GM18502 (cell line): ENCODE measurements at regions not wholly inside any gene's neighbourhood (a gene's known extent, or its start where the extent isn't known, plus 50 kb on each side); places are given as distances from the start of the nearest gene placed in this dataset.

Source experiments
- ATAC-seq: cut with Tn5 transposase; IDR thresholded peaks from one replicate; pipeline ENCODE4 v1.9.1; 2021; ENCODE audit warnings: mild to moderate bottlenecking; ENCODE audit not compliant: unreplicated experiment, poor library complexity

- ATAC-seq, result no peak
Observed at GRCh38 chr13:81800433-81800832, 1459.5 kb upstream of the SPRY2 start.

DNA sequence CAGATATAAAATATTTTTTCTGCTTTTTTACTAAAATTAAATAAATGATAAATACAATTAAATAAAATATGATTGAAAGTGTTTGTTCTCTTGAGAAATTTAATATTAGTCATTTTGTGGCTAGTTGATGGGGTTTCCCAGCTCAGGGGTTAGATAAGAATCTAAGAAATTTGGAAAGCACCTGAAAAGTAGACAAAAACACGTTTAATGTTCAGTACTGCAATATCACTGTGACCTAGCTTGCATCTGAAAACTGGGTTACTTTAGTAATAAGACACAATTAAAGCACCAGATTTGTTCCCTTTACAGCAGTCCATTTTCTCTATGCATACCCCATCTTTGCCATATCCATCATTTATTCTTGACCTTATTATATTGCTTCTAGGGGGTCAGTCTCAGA lies 1454.8 kb upstream of the SPRY2 start:
- ATAC-seq, result no peak

DNA sequence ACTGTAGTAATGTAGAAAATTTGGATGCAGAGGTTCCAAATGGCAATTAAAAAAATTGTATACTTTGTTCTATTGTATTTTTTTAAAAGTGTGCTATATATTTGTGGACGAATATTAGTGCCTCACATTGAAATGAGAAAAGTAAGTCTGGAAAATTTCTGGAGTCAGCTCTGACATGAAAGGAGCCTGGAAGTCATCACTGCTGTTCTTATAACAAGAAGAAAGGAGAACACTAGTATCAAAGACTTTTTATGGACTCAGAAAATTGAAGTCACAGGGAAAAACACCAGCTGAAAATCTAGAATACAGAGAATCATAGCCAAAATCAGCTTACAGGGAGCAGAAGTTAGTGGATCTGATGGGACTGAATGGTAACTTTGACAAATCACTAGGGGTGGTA lies 1450.7 kb upstream of the SPRY2 start:
- ATAC-seq, result no peak

GRCh38 chr13:81781471-81781870 lies 1440.5 kb upstream of the SPRY2 start:
- no peak for ATAC-seq

GRCh38 chr13:81779876-81780275 lies 1439.0 kb upstream of the SPRY2 start:
- no peak for ATAC-seq

GRCh38 chr13:81778350-81778749 lies 1437.4 kb upstream of the SPRY2 start:
- no peak for ATAC-seq

- no peak for ATAC-seq
Observed at GRCh38 chr13:81773263-81773662, 1432.3 kb upstream of the SPRY2 start.

DNA sequence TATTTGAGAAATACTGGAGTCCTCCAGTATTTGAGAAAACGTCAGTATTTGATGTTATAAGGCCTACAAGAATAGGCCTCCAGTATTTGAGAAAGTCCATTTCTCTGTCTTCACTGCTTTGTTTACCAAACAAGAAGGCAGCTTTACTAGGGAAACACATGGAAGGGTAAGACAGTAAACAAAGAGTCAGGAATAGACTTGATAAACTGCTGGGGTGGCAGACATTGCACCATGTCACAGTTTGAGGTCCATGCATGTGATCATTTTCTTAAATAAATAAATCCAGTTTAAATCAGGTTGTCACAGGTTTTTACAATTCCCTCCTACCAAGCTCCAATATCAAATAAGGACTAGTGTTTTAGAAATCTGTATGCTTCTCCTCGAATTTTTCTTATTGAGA lies 1431.0 kb upstream of the SPRY2 start:
- ATAC-seq, result no peak

DNA sequence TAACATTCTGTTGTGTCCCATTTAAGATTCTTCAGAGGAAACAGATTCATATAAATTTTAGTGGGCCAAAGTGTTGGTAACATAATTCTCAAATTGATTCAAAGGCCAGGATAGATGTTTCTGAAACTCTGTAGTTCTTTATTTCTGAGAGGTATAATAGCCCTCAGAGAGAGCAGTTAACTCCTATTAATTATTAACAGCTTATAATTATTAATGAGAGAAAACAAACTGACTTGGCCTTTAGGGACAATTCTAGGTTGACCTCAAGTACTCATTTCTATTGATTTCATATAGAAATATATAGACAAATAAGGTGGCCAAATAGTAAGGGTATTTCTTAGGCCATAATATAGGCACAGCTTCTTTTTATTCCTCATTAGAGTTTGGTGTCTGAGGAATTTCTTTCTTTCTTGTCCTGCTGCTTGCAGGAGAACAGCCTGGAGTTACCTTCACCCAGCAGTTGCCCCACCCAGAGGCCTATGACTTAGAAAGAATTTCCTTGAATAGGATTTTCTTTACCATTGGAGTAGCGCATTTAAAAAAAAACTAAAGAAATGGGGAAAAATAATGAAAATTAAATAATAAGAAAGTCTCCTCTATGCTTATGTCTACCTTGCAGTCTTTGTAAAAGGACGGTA lies 1430.1 kb upstream of the SPRY2 start:
- no peak for ATAC-seq

DNA sequence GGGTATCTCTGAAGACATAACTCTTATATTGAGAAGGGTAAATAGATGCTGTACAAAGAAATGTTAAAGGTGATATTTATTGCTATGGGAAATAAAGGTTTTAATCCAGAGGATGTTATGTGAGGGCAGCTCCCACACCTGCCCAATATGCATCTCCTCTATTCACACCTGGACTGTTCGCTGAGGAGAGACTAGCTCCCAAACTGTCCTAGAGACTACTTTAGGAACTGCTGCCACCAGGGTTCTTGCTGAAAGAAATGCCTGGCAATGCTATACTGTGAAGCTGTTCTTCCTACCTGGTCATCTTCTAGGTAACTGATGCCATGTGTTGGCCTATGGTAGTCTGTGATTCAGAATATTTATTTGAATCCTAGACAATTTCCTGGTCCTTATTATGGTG lies 1421.5 kb upstream of the SPRY2 start:
- ATAC-seq, result no peak

DNA sequence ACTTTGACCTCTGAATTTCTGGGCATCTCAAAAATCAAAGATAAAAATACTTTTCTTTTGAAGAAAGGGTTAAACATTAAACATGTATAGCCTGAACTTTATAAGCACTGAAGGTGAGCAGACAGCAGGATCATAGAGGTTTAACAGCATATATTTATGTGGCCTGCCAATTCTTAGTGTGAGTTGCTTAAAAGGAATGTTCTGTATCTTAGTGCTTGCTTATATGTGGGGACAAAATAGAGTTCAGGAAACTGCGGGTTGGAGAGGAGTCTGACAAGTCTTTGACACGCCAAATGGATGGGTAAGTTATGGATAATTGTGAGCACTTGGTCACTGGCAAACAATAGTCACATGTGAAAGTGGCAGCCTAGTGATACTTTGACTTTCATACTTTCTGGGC lies 1419.4 kb upstream of the SPRY2 start:
- ATAC-seq, result no peak

GRCh38 chr13:81757348-81757970 lies 1416.5 kb upstream of the SPRY2 start:
- no peak for ATAC-seq

DNA sequence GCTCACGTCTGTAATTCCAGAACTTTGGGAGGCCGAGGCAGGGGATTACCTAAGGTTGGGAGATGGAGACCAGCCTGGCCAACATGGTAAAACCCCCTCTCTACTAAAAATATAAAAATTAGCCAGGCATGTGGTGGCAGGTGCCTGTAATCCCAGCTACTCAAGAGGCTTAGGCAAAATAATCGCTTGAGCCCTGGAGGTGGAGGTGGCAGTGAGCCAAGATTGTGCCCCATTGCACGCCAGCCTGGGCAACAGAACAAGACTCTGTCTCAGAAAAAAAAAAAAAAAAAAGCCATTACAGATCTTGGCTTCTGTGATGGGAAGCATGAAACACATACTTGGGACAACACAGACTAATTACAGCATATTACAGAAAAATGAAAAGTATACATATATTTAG lies 1404.5 kb upstream of the SPRY2 start:
- no peak for ATAC-seq

DNA sequence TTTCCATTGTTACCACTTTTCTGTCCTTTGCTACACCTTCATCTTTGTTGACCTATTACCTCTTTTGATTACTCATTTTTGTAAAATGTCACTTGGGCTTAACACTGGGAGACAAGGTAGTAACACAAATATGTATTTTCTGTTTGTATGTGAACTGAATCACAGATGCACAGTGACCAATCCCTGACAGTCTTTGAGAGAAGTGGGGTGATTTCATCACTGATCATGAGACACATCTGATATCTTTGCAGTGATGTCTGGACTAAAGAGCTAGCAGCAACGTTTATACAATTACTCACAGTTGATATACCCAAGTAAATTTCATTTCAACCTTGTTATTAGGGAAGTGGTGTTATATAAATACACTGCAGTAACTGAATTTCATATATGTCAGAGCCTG lies 1397.4 kb upstream of the SPRY2 start:
- no peak for ATAC-seq

GRCh38 chr13:81726037-81726726 lies 1385.3 kb upstream of the SPRY2 start:
- ATAC-seq, result no peak

DNA sequence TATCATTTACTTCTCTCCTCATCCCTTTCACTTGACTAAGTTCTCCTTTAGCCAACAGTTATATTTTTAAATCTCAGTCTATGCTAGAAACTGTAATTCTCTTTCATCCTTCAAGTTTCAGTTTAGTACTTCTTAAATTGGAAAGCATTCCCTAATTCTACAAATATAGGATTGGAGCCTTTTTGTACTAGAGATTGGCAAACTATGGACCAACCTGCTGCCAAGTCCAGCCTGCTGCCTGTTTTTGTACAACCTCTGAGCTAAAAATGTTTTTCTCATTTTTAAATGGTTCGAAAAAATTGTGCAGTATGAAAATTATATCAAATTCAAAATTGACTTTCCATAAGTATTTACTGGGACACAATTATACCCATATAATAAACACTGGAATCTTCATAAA lies 1381.5 kb upstream of the SPRY2 start:
- no peak for ATAC-seq

DNA sequence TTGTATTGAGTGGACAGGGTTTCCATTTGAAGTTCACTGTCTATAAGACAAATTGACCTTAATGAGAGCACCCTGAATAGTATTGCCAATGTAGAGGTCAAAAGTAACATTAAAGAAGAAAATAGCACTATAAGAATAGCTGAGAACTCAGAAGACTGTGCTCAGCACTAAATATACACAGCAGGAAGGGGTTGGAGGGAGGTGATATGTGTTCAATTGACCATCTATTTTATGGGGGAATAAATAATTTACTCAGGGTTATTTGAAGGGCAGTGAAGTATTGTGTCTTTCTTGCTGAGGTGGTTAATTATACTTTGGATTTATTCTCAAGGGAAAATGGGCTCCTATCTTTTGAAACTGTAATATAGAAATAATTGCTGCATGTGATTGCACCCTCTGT lies 1380.5 kb upstream of the SPRY2 start:
- ATAC-seq, result no peak

- no peak for ATAC-seq
Observed at GRCh38 chr13:81714513-81714912, 1373.6 kb upstream of the SPRY2 start.

GRCh38 chr13:81713201-81713600 lies 1372.3 kb upstream of the SPRY2 start:
- ATAC-seq, result no peak

GRCh38 chr13:81697826-81698225 lies 1356.9 kb upstream of the SPRY2 start:
- ATAC-seq, result no peak

DNA sequence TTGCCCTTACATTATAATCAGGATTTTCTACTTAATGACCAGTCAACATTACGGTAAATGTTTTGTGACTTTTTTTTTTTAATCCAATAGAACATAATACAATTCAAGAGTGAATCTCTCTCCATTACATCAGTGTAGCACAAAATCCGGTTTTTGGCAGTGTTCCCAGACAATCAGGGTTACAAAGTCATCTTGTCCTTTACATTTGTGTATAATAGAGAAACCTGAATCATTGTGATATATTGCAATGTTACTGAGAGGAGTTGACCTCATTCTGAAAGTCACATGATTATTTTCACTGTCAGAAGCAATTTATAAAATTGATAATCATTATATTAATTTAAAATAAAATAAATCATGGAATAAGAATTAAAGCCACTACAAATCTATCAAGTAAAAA lies 1346.0 kb upstream of the SPRY2 start:
- ATAC-seq, result no peak

- ATAC-seq, result no peak
Observed at GRCh38 chr13:81683521-81683920, 1342.6 kb upstream of the SPRY2 start.
